Right atrium auricular region (tissue), 2 donors: ENCODE measurements at regions not wholly inside any gene's neighbourhood (a gene's known extent, or its start where the extent isn't known, plus 50 kb on each side); places are given as distances from the start of the nearest gene placed in this dataset.

ENCODE experiments used
- DNase-seq: peaks from one replicate; pipeline ENCODE4 v3.0.0-alpha.2; 2019; ENCODE audit warnings: low spot score
- H3K27ac ChIP-seq, 2 donors: fragments of 200-600 bp; sonication (generic); 1 replicate in 1 of 2; 2 replicates in 1 of 2; pipeline ENCODE4 v1.5.1; 2016 to 2019
- H3K27me3 ChIP-seq, 2 donors: fragments of 200-600 bp; sonication (generic); one replicate each; pipeline versions ENCODE4 v1.5.1 to v1.6.0; 2017 to 2019
- H3K36me3 ChIP-seq: fragments of 200-600 bp; sonication (generic); one replicate; pipeline ENCODE4 v1.5.1; 2016
- H3K4me1 ChIP-seq, 2 donors: fragments of 200-600 bp; sonication (generic); one replicate each; pipeline versions ENCODE4 v1.5.1 to v1.6.0; 2017 to 2019
- H3K4me3 ChIP-seq, 2 donors: fragments of 200-600 bp; sonication (generic); 1 replicate in 1 of 2; 2 replicates in 1 of 2; pipeline ENCODE4 v1.5.1; 2017 to 2019; ENCODE audit warnings: mild to moderate bottlenecking in 1 of 2, moderate library complexity in 1 of 2
- H3K9me3 ChIP-seq, 2 donors: fragments of 200-600 bp; sonication (generic); one replicate each; pipeline ENCODE4 v1.5.1; 2019
- TF ChIP-seq, protein P1 (sequence below), 2 donors: fragments of 200-600 bp; sonication (generic); IDR thresholded peaks; one replicate each; pipeline ENCODE4 v1.5.1; 2019; ENCODE audit warnings: antibody characterized with exemption in 2 of 2

DNA sequence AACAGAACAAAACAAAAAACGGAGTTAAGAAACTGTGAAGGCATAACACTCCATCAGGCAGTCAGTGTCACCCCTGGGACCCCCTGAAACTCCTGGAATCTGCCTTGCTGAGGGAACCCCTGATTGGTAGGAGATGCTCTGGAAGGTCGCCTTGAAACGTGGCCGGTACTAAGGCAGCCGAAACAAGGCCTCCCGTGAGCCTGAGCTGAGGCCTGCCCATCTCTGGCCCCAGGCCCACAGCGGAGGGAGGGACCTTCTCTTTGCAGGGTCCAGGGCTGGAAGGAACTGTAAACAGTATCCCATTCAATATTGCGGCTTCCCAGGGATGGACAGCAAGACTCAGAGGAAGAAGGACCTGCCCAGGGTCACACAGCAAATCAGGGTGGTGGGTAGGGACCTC lies 155.7 kb downstream of the INHBB start:
- Histone ChIP-seq H3K36me3 (no peaks in the 10 kb centered on the region), H3K9me3 (no peaks in the 10 kb centered on the region), H3K4me1 (peaks cover 0 to 19% of the 10 kb centered on the region in 2 donors), H3K27ac (no peak overlapping the region), H3K27me3 (no peaks in the 10 kb centered on the region), H3K4me3 (no peak overlapping the region)
- TF ChIP-seq, protein P1, sequence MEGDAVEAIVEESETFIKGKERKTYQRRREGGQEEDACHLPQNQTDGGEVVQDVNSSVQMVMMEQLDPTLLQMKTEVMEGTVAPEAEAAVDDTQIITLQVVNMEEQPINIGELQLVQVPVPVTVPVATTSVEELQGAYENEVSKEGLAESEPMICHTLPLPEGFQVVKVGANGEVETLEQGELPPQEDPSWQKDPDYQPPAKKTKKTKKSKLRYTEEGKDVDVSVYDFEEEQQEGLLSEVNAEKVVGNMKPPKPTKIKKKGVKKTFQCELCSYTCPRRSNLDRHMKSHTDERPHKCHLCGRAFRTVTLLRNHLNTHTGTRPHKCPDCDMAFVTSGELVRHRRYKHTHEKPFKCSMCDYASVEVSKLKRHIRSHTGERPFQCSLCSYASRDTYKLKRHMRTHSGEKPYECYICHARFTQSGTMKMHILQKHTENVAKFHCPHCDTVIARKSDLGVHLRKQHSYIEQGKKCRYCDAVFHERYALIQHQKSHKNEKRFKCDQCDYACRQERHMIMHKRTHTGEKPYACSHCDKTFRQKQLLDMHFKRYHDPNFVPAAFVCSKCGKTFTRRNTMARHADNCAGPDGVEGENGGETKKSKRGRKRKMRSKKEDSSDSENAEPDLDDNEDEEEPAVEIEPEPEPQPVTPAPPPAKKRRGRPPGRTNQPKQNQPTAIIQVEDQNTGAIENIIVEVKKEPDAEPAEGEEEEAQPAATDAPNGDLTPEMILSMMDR (IDR thresholded peaks at IDR 0.05), result no peak
- DNase-seq, result no peak

DNA sequence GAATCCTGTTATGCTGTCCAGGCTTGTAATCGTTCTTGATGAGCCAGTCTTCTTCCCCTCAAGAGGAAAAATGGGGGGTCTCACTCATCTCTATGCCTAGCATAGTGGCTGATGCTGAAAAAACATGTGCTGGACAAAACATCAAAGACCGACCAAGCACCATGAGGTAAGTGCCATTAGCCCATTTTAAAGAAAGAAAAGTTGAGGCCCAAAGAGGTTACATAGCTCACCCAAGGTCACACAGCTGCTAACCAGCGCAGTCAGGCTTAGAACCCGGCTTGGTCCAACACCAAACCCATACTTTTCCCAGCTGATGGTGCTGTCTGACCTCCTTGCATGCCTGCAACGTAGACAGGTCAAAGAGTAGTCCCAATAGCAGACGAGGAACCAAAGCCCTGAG lies 156.4 kb downstream of the INHBB start:
- H3K27ac ChIP-seq, result no peak overlapping the region
- no peaks in the 10 kb centered on the region for H3K9me3 ChIP-seq
- H3K36me3 ChIP-seq, result no peaks in the 10 kb centered on the region
- H3K27me3 ChIP-seq, result no peaks in the 10 kb centered on the region
- peaks cover 0 to 19% of the 10 kb centered on the region in 2 donors for H3K4me1 ChIP-seq
- no peak overlapping the region for H3K4me3 ChIP-seq
- TF ChIP-seq, protein P1 (IDR thresholded peaks at IDR 0.05), result no peak
- no peak for DNase-seq

DNA sequence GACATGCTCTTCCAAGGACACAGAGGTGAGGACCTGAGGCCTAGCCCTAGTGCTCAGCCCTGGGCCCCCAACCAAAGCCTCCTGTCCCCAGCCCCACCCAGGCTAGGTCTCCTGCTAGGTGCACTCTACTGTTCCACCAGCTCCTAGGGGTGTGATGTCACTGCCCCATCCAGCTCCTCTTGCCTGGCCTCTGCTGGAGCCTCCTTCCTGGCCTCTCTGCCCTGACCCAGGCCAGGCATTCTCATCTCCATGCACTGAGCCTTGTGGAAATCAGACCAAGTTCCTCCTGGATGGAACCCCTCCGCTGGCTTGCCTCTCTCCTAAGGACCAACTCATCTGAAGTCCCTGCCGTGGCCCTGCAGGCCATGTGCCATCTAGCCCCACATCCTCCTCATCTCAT lies 156.8 kb downstream of the INHBB start:
- no peaks in the 10 kb centered on the region for H3K9me3 ChIP-seq
- H3K27ac ChIP-seq, result peak overlapping the region in 1 of 2 donors; percentile 76
- TF ChIP-seq, protein P1 (IDR thresholded peaks at IDR 0.05), result no peak
- H3K27me3 ChIP-seq, result no peaks in the 10 kb centered on the region
- H3K4me3 ChIP-seq, result no peak overlapping the region
- H3K36me3 ChIP-seq, result no peaks in the 10 kb centered on the region
- peaks cover 0 to 19% of the 10 kb centered on the region in 2 donors for H3K4me1 ChIP-seq
- no peak for DNase-seq

DNA sequence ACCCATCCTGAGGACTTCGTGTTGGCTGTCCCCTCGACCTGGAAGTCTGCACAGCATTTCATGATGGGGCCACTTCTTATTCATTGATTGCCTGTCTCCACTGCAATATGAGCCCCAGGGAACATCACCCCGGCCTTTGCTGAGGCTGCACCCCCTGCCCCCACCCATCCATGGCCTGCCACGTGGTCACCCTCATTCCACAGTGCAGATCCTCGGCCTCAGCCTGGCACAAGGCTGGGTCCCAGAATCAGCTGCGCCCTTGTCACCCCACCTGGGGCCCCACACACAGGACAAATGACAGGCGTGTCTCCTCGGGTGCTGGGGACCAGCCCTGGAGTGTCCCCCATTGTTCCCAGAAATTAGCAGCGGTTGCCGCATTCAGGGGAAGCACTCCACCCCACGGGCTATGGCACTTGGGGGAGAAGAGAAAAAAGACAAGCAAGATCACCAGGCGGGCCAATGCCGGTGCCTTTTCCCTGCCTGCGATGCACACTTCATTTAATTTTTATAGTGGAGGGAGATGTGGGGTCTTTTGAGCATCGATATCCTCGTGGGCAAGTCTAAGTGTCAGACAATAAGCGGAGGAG lies 157.4 kb downstream of the INHBB start:
- TF ChIP-seq, protein P1 (IDR thresholded peaks at IDR 0.05), result no peak
- H3K4me1 ChIP-seq, result peaks cover 0 to 19% of the 10 kb centered on the region in 2 donors
- no peaks in the 10 kb centered on the region for H3K27me3 ChIP-seq
- H3K4me3 ChIP-seq, result no peak overlapping the region
- H3K27ac ChIP-seq, result peak overlapping the region; percentile 76 to 85
- H3K36me3 ChIP-seq, result no peaks in the 10 kb centered on the region
- H3K9me3 ChIP-seq, result no peaks in the 10 kb centered on the region
- no peak for DNase-seq

DNA sequence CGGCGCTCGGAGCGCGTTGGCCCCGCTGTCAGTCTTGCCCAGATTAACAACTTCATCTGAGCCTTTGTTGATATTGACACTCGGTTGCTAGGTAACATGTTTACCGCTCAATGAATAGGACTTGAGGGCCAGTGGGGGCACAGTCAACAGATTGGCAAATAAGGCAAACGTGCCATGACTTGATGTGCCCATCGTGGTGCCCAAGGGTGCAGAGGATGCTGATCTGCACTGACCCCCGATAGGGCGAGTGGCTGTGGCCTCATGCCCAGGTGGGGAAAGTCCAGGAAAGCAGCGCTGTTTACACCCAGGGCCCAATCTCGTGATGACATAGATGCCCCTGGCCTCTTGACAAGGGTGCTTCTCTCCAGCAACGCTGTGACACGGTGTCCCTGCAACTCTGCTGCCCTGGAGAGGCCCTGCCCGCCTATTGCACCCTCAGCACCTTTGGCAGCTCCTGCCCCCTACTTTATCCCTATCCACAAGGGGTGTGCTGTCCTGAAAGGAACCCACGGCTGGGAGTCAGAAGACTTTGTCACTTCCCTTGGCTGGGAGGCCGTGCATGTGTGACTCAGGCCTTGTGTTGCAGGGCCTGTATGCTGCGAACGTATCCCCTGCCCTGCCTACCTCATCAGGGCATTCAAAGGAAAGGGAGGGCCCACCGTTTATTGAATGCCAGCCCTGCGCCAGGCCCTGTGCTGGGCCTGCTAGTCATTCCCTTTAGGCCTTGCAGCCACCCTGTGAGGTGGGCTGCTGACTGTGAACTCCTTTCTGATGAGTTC lies 158.0 kb downstream of the INHBB start:
- peak; percentile 78 for DNase-seq
- H3K36me3 ChIP-seq, result no peaks in the 10 kb centered on the region
- no peaks in the 10 kb centered on the region for H3K9me3 ChIP-seq
- TF ChIP-seq, protein P1 (IDR thresholded peaks at IDR 0.05), result no peak
- peaks cover 0 to 26% of the 10 kb centered on the region in 2 donors for H3K4me1 ChIP-seq
- peak overlapping the region; percentile 76 to 85 for H3K27ac ChIP-seq
- H3K4me3 ChIP-seq, result no peak overlapping the region
- H3K27me3 ChIP-seq, result no peaks in the 10 kb centered on the region
